MG63 (cell line): ENCODE measurements at regions not wholly inside any gene's neighbourhood (a gene's known extent, or its start where the extent isn't known, plus 50 kb on each side); places are given as distances from the start of the nearest gene placed in this dataset.

Experiments used
- DNase-seq: peaks from one replicate; pipeline ENCODE4 v3.0.0-alpha.2; 2020
- H3K27me3 ChIP-seq: fragments of 250-450 bp; sonication (Bioruptor Pico); 2 replicates; pipeline ENCODE4 v1.5.1; 2020; ENCODE audit warnings: mild to moderate bottlenecking, moderate library complexity
- H3K36me3 ChIP-seq: fragments of 250-450 bp; sonication (Bioruptor Pico); 2 replicates; pipeline ENCODE4 v1.5.1; 2020; ENCODE audit warnings: mild to moderate bottlenecking, moderate library complexity
- H3K4me3 ChIP-seq: fragments of 250-450 bp; sonication (Bioruptor Pico); 2 replicates; pipeline ENCODE4 v1.5.1; 2020; ENCODE audit warnings: mild to moderate bottlenecking, moderate library complexity
- H3K9me3 ChIP-seq: fragments of 250-450 bp; sonication (Bioruptor Pico); 2 replicates; pipeline ENCODE4 v1.5.1; 2020; ENCODE audit warnings: mild to moderate bottlenecking, moderate library complexity

- H3K27me3 ChIP-seq = no peaks in the 10 kb centered on the region
- DNase-seq = peak; percentile 83
- H3K9me3 ChIP-seq = no peaks in the 10 kb centered on the region
- no peaks in the 10 kb centered on the region for H3K36me3 ChIP-seq
- H3K4me3 ChIP-seq = no peak overlapping the region
Measured at GRCh38 chr13:40271931-40272775, 394.3 kb downstream of the FOXO1 start.

GRCh38 chr13:40272776-40273139 lies 393.7 kb downstream of the FOXO1 start:
- H3K9me3 ChIP-seq = no peaks in the 10 kb centered on the region
- no peaks in the 10 kb centered on the region for H3K36me3 ChIP-seq
- H3K4me3 ChIP-seq = no peak overlapping the region
- no peaks in the 10 kb centered on the region for H3K27me3 ChIP-seq
- peak; percentile 37 for DNase-seq

DNA sequence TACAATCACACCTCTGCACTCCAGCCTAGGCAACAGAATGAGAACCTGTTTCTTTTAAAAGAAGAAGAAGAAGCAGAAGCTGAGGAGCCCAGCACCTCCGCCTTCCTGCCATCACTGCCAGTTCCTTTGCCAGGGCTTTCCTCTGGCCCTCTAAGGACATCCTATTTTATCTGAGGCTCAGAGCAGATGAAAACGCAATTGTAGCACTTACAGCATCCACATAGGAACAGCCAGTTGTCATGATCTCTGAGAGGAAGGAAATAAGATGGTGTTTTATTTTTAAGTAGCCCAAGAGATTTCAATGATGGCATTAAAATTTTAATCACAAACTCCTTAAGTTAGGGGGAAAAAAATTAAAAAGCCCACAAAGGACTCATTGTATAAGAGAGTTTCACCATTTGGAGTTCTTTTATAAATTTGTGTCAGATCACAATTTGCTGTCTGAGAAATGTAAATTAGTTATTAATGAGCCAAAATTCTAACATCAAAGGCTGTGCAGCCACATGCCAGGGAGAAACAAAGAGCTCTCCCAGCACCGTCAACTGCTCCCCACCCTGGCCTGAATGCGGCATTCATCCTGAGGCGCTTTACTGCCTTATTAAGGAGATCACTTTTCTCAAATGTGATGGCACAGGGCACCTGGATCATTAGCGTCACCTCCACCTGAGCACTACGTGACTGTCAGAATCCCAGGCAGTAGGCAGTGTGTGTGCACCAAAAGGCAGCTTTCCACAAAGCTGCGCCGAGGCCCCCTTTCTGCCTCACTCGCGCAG lies 393.0 kb downstream of the FOXO1 start:
- Histone ChIP-seq H3K36me3 (no peaks in the 10 kb centered on the region), H3K9me3 (no peaks in the 10 kb centered on the region), H3K27me3 (no peaks in the 10 kb centered on the region), H3K4me3 (no peak overlapping the region)
- no peak for DNase-seq

GRCh38 chr13:40274103-40274502 lies 392.3 kb downstream of the FOXO1 start:
- Histone ChIP-seq H3K36me3 (no peaks in the 10 kb centered on the region), H3K27me3 (no peaks in the 10 kb centered on the region), H3K9me3 (no peaks in the 10 kb centered on the region), H3K4me3 (no peak overlapping the region)
- no peak for DNase-seq

DNA sequence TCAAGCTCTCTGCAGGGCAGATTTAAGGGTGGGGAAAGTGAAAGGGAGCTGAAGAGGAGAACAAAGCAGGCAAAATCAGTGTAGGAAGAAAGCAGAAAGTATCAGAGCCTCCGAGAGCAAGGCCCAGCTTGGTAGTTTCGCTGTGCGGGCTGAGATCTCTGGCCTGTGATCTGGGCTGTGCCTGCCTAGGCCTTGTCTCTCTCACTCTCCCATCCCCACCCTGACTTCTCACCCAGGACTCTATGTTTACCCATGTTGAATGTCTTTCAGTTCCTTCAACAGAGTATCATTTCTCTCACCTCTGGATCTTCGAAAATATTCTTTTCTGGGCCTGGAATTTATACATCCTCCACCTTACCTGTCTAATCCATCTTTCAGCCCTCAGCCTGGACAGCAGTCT lies 391.3 kb downstream of the FOXO1 start:
- Histone ChIP-seq H3K36me3 (no peaks in the 10 kb centered on the region), H3K27me3 (no peaks in the 10 kb centered on the region), H3K9me3 (no peaks in the 10 kb centered on the region), H3K4me3 (no peak overlapping the region)
- DNase-seq = no peak

DNA sequence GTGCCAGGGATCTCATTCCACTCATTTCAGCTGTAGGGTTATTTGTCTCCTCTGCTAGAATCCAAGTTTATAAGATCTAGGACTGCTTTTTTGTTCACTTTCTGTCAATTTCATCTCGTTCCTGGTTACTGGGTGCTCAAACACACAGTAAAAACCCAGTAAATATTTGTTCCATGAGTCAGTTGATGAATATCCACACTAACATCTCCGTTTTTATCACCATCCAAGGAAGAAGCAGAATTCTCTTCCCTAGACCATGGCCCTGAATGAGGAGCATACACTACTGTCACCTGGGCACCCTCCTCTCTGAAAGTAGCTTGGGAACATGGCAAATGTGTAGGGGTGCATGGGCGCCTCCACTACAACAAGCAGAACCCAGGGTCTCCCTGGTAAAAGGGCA lies 390.8 kb downstream of the FOXO1 start:
- Histone ChIP-seq H3K36me3 (no peaks in the 10 kb centered on the region), H3K4me3 (no peak overlapping the region), H3K9me3 (no peaks in the 10 kb centered on the region), H3K27me3 (no peaks in the 10 kb centered on the region)
- no peak for DNase-seq

- Histone ChIP-seq H3K4me3 (no peak overlapping the region), H3K9me3 (no peaks in the 10 kb centered on the region), H3K27me3 (no peaks in the 10 kb centered on the region), H3K36me3 (no peaks in the 10 kb centered on the region)
- DNase-seq = no peak
Measured at GRCh38 chr13:40283666-40284065, 382.8 kb downstream of the FOXO1 start.

DNA sequence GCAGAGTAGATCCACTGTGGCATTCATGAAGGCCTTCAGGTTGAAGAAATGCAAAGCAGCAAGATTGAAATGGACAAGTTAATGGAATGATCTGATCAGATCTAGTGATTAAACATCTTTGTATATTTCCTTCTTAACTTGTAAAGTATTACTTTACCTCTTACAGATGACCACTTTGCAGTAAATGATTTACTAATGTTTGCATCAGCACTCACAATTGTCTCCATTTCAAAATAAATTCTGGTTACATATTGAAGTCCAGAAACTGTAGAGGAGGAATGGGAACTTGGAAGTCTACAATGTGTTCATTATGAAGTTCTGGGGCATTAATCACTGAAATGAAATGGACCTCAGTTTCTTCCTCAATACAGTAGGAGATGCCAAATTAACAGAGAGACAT lies 380.8 kb downstream of the FOXO1 start:
- no peaks in the 10 kb centered on the region for H3K36me3 ChIP-seq

GRCh38 chr13:40287428-40287827 lies 379.0 kb downstream of the FOXO1 start:
- DNase-seq = no peak
- H3K4me3 ChIP-seq = no peak overlapping the region
- no peaks in the 10 kb centered on the region for H3K36me3 ChIP-seq
- no peaks in the 10 kb centered on the region for H3K27me3 ChIP-seq
- H3K9me3 ChIP-seq = no peaks in the 10 kb centered on the region

More for the DNA sequence above, 380.8 kb downstream of the FOXO1 start:
- Histone ChIP-seq H3K27me3 (no peaks in the 10 kb centered on the region), H3K9me3 (no peaks in the 10 kb centered on the region), H3K4me3 (no peak overlapping the region)
- no peak for DNase-seq

DNA sequence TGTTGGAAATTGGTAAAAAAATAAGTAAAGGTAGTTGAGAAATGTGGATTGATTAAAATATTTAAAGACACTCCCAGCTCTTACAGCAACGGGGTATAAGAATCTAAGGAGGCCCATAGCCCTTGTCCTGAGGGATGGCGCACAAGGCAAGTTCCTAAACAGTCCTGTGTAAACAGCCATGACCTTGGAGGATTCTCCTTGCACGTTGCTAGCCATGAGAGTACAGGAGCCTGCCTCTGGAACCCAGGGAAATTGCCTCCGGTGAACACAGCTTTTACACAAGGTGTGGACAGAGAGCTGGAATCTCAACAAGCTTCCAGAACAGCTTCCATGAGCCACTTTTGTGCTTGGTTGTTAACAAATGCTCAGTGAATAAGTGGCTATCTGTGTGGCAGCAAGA lies 378.2 kb downstream of the FOXO1 start:
- Histone ChIP-seq H3K9me3 (no peaks in the 10 kb centered on the region), H3K36me3 (no peaks in the 10 kb centered on the region), H3K27me3 (no peaks in the 10 kb centered on the region), H3K4me3 (no peak overlapping the region)
- DNase-seq = no peak

GRCh38 chr13:40290758-40291157 lies 375.7 kb downstream of the FOXO1 start:
- Histone ChIP-seq H3K36me3 (no peaks in the 10 kb centered on the region), H3K4me3 (no peak overlapping the region), H3K9me3 (no peaks in the 10 kb centered on the region), H3K27me3 (no peaks in the 10 kb centered on the region)
- no peak for DNase-seq

- H3K9me3 ChIP-seq = peaks cover 4% of the 10 kb centered on the region
- no peak for DNase-seq
- no peaks in the 10 kb centered on the region for H3K27me3 ChIP-seq
- no peaks in the 10 kb centered on the region for H3K36me3 ChIP-seq
- H3K4me3 ChIP-seq = no peak overlapping the region
Measured at GRCh38 chr13:40292108-40292507, 374.3 kb downstream of the FOXO1 start.

GRCh38 chr13:40292536-40292935 lies 373.9 kb downstream of the FOXO1 start:
- no peaks in the 10 kb centered on the region for H3K36me3 ChIP-seq

GRCh38 chr13:40302351-40302750 lies 364.1 kb downstream of the FOXO1 start:
- no peak for DNase-seq
- Histone ChIP-seq H3K4me3 (no peak overlapping the region), H3K9me3 (peaks cover 5% of the 10 kb centered on the region), H3K27me3 (no peaks in the 10 kb centered on the region), H3K36me3 (no peaks in the 10 kb centered on the region)

More at GRCh38 chr13:40292536-40292935, 373.9 kb downstream of the FOXO1 start:
- Histone ChIP-seq H3K27me3 (no peaks in the 10 kb centered on the region), H3K9me3 (peaks cover 4% of the 10 kb centered on the region), H3K4me3 (no peak overlapping the region)
- no peak for DNase-seq

DNA sequence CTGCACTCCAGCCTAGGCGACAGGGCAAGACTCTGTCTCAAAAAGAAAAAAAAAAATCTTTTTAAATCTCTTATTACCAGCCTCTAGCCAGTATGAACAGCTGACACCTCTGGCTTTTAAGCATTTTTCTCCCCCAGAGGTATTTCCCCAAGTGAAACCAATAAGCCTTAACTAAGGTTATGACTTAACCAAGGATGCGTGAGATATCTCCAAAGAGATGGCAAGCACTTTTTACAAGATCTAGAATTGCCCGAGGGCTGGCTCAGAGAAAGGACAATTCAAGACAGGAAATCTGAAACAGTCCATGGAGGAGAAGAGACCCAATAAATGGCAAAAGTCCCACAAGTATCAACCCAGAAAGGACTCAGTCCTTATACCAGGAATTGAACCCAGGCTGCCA lies 362.1 kb downstream of the FOXO1 start:
- H3K27me3 ChIP-seq = no peaks in the 10 kb centered on the region
- no peak overlapping the region for H3K4me3 ChIP-seq
- no peak for DNase-seq
- H3K9me3 ChIP-seq = peaks cover 5% of the 10 kb centered on the region
- no peaks in the 10 kb centered on the region for H3K36me3 ChIP-seq

GRCh38 chr13:40306817-40307216 lies 359.6 kb downstream of the FOXO1 start:
- no peak overlapping the region for H3K4me3 ChIP-seq
- no peaks in the 10 kb centered on the region for H3K27me3 ChIP-seq
- no peaks in the 10 kb centered on the region for H3K36me3 ChIP-seq
- no peak for DNase-seq
- peaks cover 5% of the 10 kb centered on the region for H3K9me3 ChIP-seq

DNA sequence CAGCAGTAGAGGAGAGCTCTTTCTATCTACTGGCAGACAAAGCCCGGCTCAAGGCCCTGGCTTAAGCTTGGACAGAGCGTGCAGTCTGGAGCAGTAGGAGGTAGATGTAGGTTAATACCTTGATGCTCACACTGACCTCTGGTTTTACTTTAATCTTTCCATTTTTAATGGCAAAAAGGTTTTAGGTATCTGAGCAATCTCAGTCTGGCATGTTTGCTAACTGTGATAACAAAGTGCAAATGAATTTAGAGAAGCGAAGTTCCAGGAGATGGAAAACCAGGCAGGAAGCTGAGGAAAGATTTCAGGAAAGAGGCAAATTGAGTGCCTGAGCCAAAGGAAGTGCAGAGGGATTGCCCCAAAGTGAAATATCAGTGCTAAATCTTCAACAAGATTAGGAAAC lies 356.6 kb downstream of the FOXO1 start:
- Histone ChIP-seq H3K27me3 (no peaks in the 10 kb centered on the region), H3K36me3 (no peaks in the 10 kb centered on the region)
- DNase-seq = no peak

More for the DNA sequence above, 356.6 kb downstream of the FOXO1 start:
- no peak overlapping the region for H3K4me3 ChIP-seq
- peaks cover 5% of the 10 kb centered on the region for H3K9me3 ChIP-seq
